ENCODE measurements at regions not wholly inside any gene's neighbourhood (a gene's known extent, or its start where the extent isn't known, plus 50 kb on each side); places are given as distances from the start of the nearest gene placed in this dataset.

- Histone ChIP-seq H3K27me3 (no peaks in the 10 kb centered on the region), H3K4me1 (ENCODE audit: control insufficient read depth in 1 of 2, insufficient read depth in 1 of 2, low read depth in 1 of 2, low read length in 1 of 2) (no peaks in the 10 kb centered on the region), H3K27ac (no peak overlapping the region), H3K4me3 (ENCODE audit: low read depth in 1 of 2, low read length in 1 of 2) (no peak overlapping the region), H3K36me3 (no peaks in the 10 kb centered on the region), H3K9me3 (no peaks in the 10 kb centered on the region)
- TF ChIP-seq, protein P1, sequence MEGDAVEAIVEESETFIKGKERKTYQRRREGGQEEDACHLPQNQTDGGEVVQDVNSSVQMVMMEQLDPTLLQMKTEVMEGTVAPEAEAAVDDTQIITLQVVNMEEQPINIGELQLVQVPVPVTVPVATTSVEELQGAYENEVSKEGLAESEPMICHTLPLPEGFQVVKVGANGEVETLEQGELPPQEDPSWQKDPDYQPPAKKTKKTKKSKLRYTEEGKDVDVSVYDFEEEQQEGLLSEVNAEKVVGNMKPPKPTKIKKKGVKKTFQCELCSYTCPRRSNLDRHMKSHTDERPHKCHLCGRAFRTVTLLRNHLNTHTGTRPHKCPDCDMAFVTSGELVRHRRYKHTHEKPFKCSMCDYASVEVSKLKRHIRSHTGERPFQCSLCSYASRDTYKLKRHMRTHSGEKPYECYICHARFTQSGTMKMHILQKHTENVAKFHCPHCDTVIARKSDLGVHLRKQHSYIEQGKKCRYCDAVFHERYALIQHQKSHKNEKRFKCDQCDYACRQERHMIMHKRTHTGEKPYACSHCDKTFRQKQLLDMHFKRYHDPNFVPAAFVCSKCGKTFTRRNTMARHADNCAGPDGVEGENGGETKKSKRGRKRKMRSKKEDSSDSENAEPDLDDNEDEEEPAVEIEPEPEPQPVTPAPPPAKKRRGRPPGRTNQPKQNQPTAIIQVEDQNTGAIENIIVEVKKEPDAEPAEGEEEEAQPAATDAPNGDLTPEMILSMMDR (IDR thresholded peaks at IDR 0.05) = no peak
Measured at GRCh38 chr1:186557147-186557777, 96.3 kb upstream of the PDC start.

GRCh38 chr1:186550832-186551231 lies 89.9 kb upstream of the PDC start:
- H3K4me1 ChIP-seq (ENCODE audit: control insufficient read depth in 1 of 2, insufficient read depth in 1 of 2, low read depth in 1 of 2, low read length in 1 of 2) = no peaks in the 10 kb centered on the region
- no peaks in the 10 kb centered on the region for H3K36me3 ChIP-seq
- H3K9me3 ChIP-seq = no peaks in the 10 kb centered on the region
- no peak overlapping the region for H3K27ac ChIP-seq
- TF ChIP-seq, protein P1 (IDR thresholded peaks at IDR 0.05) = no peak
- no peaks in the 10 kb centered on the region for H3K27me3 ChIP-seq
- H3K4me3 ChIP-seq (ENCODE audit: low read depth in 1 of 2, low read length in 1 of 2) = no peak overlapping the region

- no peaks in the 10 kb centered on the region for H3K36me3 ChIP-seq
- H3K4me3 ChIP-seq (ENCODE audit: low read depth in 1 of 2, low read length in 1 of 2) = no peak overlapping the region
- H3K27ac ChIP-seq = no peak overlapping the region
- H3K27me3 ChIP-seq = no peaks in the 10 kb centered on the region
- no peaks in the 10 kb centered on the region for H3K4me1 ChIP-seq (ENCODE audit: control insufficient read depth in 1 of 2, insufficient read depth in 1 of 2, low read depth in 1 of 2, low read length in 1 of 2)
- H3K9me3 ChIP-seq = no peaks in the 10 kb centered on the region
- TF ChIP-seq, protein P1 (IDR thresholded peaks at IDR 0.05) = no peak
Measured at GRCh38 chr1:186541003-186541402, 80.1 kb upstream of the PDC start.

- no peaks in the 10 kb centered on the region for H3K36me3 ChIP-seq
- H3K27me3 ChIP-seq = no peaks in the 10 kb centered on the region
- no peak overlapping the region for H3K4me3 ChIP-seq (ENCODE audit: low read depth in 1 of 2, low read length in 1 of 2)
Measured at GRCh38 chr1:186540521-186540920, 79.6 kb upstream of the PDC start.

GRCh38 chr1:186536273-186536890 lies 75.5 kb upstream of the PDC start:
- Histone ChIP-seq H3K36me3 (no peaks in the 10 kb centered on the region), H3K4me1 (ENCODE audit: control insufficient read depth in 1 of 2, insufficient read depth in 1 of 2, low read depth in 1 of 2, low read length in 1 of 2) (no peaks in the 10 kb centered on the region), H3K9me3 (no peaks in the 10 kb centered on the region), H3K27me3 (no peaks in the 10 kb centered on the region), H3K4me3 (ENCODE audit: low read depth in 1 of 2, low read length in 1 of 2) (no peak overlapping the region), H3K27ac (no peak overlapping the region)
- TF ChIP-seq, protein P1 (IDR thresholded peaks at IDR 0.05) = no peak

More at GRCh38 chr1:186540521-186540920, 79.6 kb upstream of the PDC start:
- TF ChIP-seq, protein P1 (IDR thresholded peaks at IDR 0.05) = no peak
- no peaks in the 10 kb centered on the region for H3K4me1 ChIP-seq (ENCODE audit: control insufficient read depth in 1 of 2, insufficient read depth in 1 of 2, low read depth in 1 of 2, low read length in 1 of 2)
- no peak overlapping the region for H3K27ac ChIP-seq
- H3K9me3 ChIP-seq = no peaks in the 10 kb centered on the region

All from neutrophil (primary cell).